ENCODE measurements at regions not wholly inside any gene's neighbourhood (a gene's known extent, or its start where the extent isn't known, plus 50 kb on each side); places are given as distances from the start of the nearest gene placed in this dataset.

- TF ChIP-seq CTCF (IDR thresholded peaks at IDR 0.05) (no peak), POLR2A (IDR thresholded peaks at IDR 0.05) (no peak)
These were observed 176.6 kb downstream of the KLF5 start for GRCh38 chr13:73235385-73235784.

All from ovary (tissue), 3 donors.